ENCODE measurements at regions not wholly inside any gene's neighbourhood (a gene's known extent, or its start where the extent isn't known, plus 50 kb on each side); places are given as distances from the start of the nearest gene placed in this dataset.

- Histone ChIP-seq H3K9me3 (ENCODE audit: control insufficient read depth in 3 of 3, low read length in 3 of 3) (no peaks in the 10 kb centered on the region), H3K4me1 (ENCODE audit: control insufficient read depth in 3 of 3, insufficient read depth in 3 of 3, low read length in 3 of 3) (peaks cover 24 to 44% (median 39%) of the 10 kb centered on the region in 3 donors), H3K36me3 (ENCODE audit: control insufficient read depth in 3 of 3, insufficient read depth in 3 of 3, low read length in 3 of 3) (no peaks in the 10 kb centered on the region), H3K27ac (ENCODE audit: low read depth, low read length) (no peak overlapping the region), H3K27me3 (ENCODE audit: control insufficient read depth in 3 of 3, insufficient read depth in 3 of 3, low read length in 3 of 3) (peaks cover 0 to 3% (median 0%) of the 10 kb centered on the region in 3 donors), H3K9ac (ENCODE audit: low read depth in 1 of 3, low read length in 3 of 3) (no peak overlapping the region), H3K4me3 (ENCODE audit: low read length in 3 of 3) (no peak overlapping the region)
Observed at GRCh38 chr6:43983191-43983590, 144.1 kb downstream of the MRPL14 start.

GRCh38 chr6:43982084-43982625 is 145.1 kb downstream of the MRPL14 start:
- H3K9ac ChIP-seq (ENCODE audit: low read depth in 1 of 3, low read length in 3 of 3) = no peak overlapping the region
- peaks cover 27 to 41% (median 38%) of the 10 kb centered on the region in 3 donors for H3K4me1 ChIP-seq (ENCODE audit: control insufficient read depth in 3 of 3, insufficient read depth in 3 of 3, low read length in 3 of 3)
- peaks cover 0 to 3% (median 0%) of the 10 kb centered on the region in 3 donors for H3K27me3 ChIP-seq (ENCODE audit: control insufficient read depth in 3 of 3, insufficient read depth in 3 of 3, low read length in 3 of 3)
- no peaks in the 10 kb centered on the region for H3K36me3 ChIP-seq (ENCODE audit: control insufficient read depth in 3 of 3, insufficient read depth in 3 of 3, low read length in 3 of 3)
- H3K9me3 ChIP-seq (ENCODE audit: control insufficient read depth in 3 of 3, low read length in 3 of 3) = no peaks in the 10 kb centered on the region
- H3K27ac ChIP-seq (ENCODE audit: low read depth, low read length) = no peak overlapping the region
- no peak overlapping the region for H3K4me3 ChIP-seq (ENCODE audit: low read length in 3 of 3)

- H3K27ac ChIP-seq (ENCODE audit: low read depth, low read length) = no peak overlapping the region
- H3K4me3 ChIP-seq (ENCODE audit: low read length in 3 of 3) = no peak overlapping the region
- peaks cover 0 to 2% (median 0%) of the 10 kb centered on the region in 3 donors for H3K27me3 ChIP-seq (ENCODE audit: control insufficient read depth in 3 of 3, insufficient read depth in 3 of 3, low read length in 3 of 3)
- no peaks in the 10 kb centered on the region for H3K9me3 ChIP-seq (ENCODE audit: control insufficient read depth in 3 of 3, low read length in 3 of 3)
- no peaks in the 10 kb centered on the region for H3K36me3 ChIP-seq (ENCODE audit: control insufficient read depth in 3 of 3, insufficient read depth in 3 of 3, low read length in 3 of 3)
- H3K9ac ChIP-seq (ENCODE audit: low read depth in 1 of 3, low read length in 3 of 3) = no peak overlapping the region
- peaks cover 25 to 35% (median 31%) of the 10 kb centered on the region in 3 donors for H3K4me1 ChIP-seq (ENCODE audit: control insufficient read depth in 3 of 3, insufficient read depth in 3 of 3, low read length in 3 of 3)
Observed at GRCh38 chr6:43981363-43981990, 145.8 kb downstream of the MRPL14 start.

- Histone ChIP-seq H3K9me3 (ENCODE audit: control insufficient read depth in 3 of 3, low read length in 3 of 3) (no peaks in the 10 kb centered on the region), H3K27me3 (ENCODE audit: control insufficient read depth in 3 of 3, insufficient read depth in 3 of 3, low read length in 3 of 3) (no peaks in the 10 kb centered on the region), H3K4me1 (ENCODE audit: control insufficient read depth in 3 of 3, insufficient read depth in 3 of 3, low read length in 3 of 3) (peaks cover 24 to 30% (median 27%) of the 10 kb centered on the region in 3 donors), H3K4me3 (ENCODE audit: low read length in 3 of 3) (no peak overlapping the region), H3K27ac (ENCODE audit: low read depth, low read length) (no peak overlapping the region), H3K9ac (ENCODE audit: low read depth in 1 of 3, low read length in 3 of 3) (no peak overlapping the region), H3K36me3 (ENCODE audit: control insufficient read depth in 3 of 3, insufficient read depth in 3 of 3, low read length in 3 of 3) (no peaks in the 10 kb centered on the region)
Observed at GRCh38 chr6:43980004-43980795, 147.1 kb downstream of the MRPL14 start.

GRCh38 chr6:43979525-43979924 is 147.7 kb downstream of the MRPL14 start:
- Histone ChIP-seq H3K9ac (ENCODE audit: low read depth in 1 of 3, low read length in 3 of 3) (no peak overlapping the region), H3K36me3 (ENCODE audit: control insufficient read depth in 3 of 3, insufficient read depth in 3 of 3, low read length in 3 of 3) (no peaks in the 10 kb centered on the region), H3K4me3 (ENCODE audit: low read length in 3 of 3) (no peak overlapping the region), H3K27ac (ENCODE audit: low read depth, low read length) (no peak overlapping the region), H3K27me3 (ENCODE audit: control insufficient read depth in 3 of 3, insufficient read depth in 3 of 3, low read length in 3 of 3) (no peaks in the 10 kb centered on the region), H3K4me1 (ENCODE audit: control insufficient read depth in 3 of 3, insufficient read depth in 3 of 3, low read length in 3 of 3) (peaks cover 24 to 30% (median 27%) of the 10 kb centered on the region in 3 donors), H3K9me3 (ENCODE audit: control insufficient read depth in 3 of 3, low read length in 3 of 3) (no peaks in the 10 kb centered on the region)

- H3K27me3 ChIP-seq (ENCODE audit: control insufficient read depth in 3 of 3, insufficient read depth in 3 of 3, low read length in 3 of 3) = no peaks in the 10 kb centered on the region
Observed at GRCh38 chr6:43978473-43979346, 148.5 kb downstream of the MRPL14 start.

GRCh38 chr6:43977404-43978111 is 149.7 kb downstream of the MRPL14 start:
- Histone ChIP-seq H3K4me1 (ENCODE audit: control insufficient read depth in 3 of 3, insufficient read depth in 3 of 3, low read length in 3 of 3) (peaks cover 40 to 44% (median 41%) of the 10 kb centered on the region in 3 donors), H3K9me3 (ENCODE audit: control insufficient read depth in 3 of 3, low read length in 3 of 3) (no peaks in the 10 kb centered on the region), H3K4me3 (ENCODE audit: low read length in 3 of 3) (no peak overlapping the region), H3K27me3 (ENCODE audit: control insufficient read depth in 3 of 3, insufficient read depth in 3 of 3, low read length in 3 of 3) (no peaks in the 10 kb centered on the region), H3K36me3 (ENCODE audit: control insufficient read depth in 3 of 3, insufficient read depth in 3 of 3, low read length in 3 of 3) (no peaks in the 10 kb centered on the region), H3K9ac (ENCODE audit: low read depth in 1 of 3, low read length in 3 of 3) (no peak overlapping the region), H3K27ac (ENCODE audit: low read depth, low read length) (no peak overlapping the region)

More at GRCh38 chr6:43978473-43979346, 148.5 kb downstream of the MRPL14 start:
- Histone ChIP-seq H3K4me1 (ENCODE audit: control insufficient read depth in 3 of 3, insufficient read depth in 3 of 3, low read length in 3 of 3) (peaks cover 29 to 33% (median 32%) of the 10 kb centered on the region in 3 donors), H3K9me3 (ENCODE audit: control insufficient read depth in 3 of 3, low read length in 3 of 3) (no peaks in the 10 kb centered on the region), H3K4me3 (ENCODE audit: low read length in 3 of 3) (no peak overlapping the region), H3K36me3 (ENCODE audit: control insufficient read depth in 3 of 3, insufficient read depth in 3 of 3, low read length in 3 of 3) (no peaks in the 10 kb centered on the region), H3K27ac (ENCODE audit: low read depth, low read length) (no peak overlapping the region), H3K9ac (ENCODE audit: low read depth in 1 of 3, low read length in 3 of 3) (peak overlapping the region in 2 of 3 donors; percentile 10 to 18)

GRCh38 chr6:43976706-43977403 is 150.4 kb downstream of the MRPL14 start:
- Histone ChIP-seq H3K4me1 (ENCODE audit: control insufficient read depth in 3 of 3, insufficient read depth in 3 of 3, low read length in 3 of 3) (peaks cover 46 to 51% (median 47%) of the 10 kb centered on the region in 3 donors), H3K36me3 (ENCODE audit: control insufficient read depth in 3 of 3, insufficient read depth in 3 of 3, low read length in 3 of 3) (no peaks in the 10 kb centered on the region), H3K27ac (ENCODE audit: low read depth, low read length) (no peak overlapping the region), H3K9me3 (ENCODE audit: control insufficient read depth in 3 of 3, low read length in 3 of 3) (no peaks in the 10 kb centered on the region), H3K4me3 (ENCODE audit: low read length in 3 of 3) (no peak overlapping the region), H3K9ac (ENCODE audit: low read depth in 1 of 3, low read length in 3 of 3) (no peak overlapping the region), H3K27me3 (ENCODE audit: control insufficient read depth in 3 of 3, insufficient read depth in 3 of 3, low read length in 3 of 3) (no peaks in the 10 kb centered on the region)
